DMS114 treated with DMSO at 0.1 percent for 48 hours (cell line): ENCODE measurements at regions not wholly inside any gene's neighbourhood (a gene's known extent, or its start where the extent isn't known, plus 50 kb on each side); places are given as distances from the start of the nearest gene placed in this dataset.
"Not testable (repeated sequence)": the region's sequence is repeated elsewhere in the genome, so short reads cannot be mapped to it uniquely, and the experiment has no call there.

ENCODE experiments used
- DNase-seq: peaks from one replicate; lab custom pipeline; 2025; ENCODE audit not compliant: unreplicated experiment; lab: John Stamatoyannopoulos, UW

- DNase-seq = no peak
Measured at GRCh38 chr15:39510001-39510701, 70.7 kb upstream of the THBS1 start.

- no peak for DNase-seq
Measured at GRCh38 chr15:39511000-39511915, 69.6 kb upstream of the THBS1 start.

GRCh38 chr15:39511916-39512260 is 69.0 kb upstream of the THBS1 start:
- no peak for DNase-seq

- DNase-seq = no peak
Measured at GRCh38 chr15:39512643-39513042, 68.2 kb upstream of the THBS1 start.

GRCh38 chr15:39513936-39514335 is 66.9 kb upstream of the THBS1 start:
- no peak for DNase-seq

GRCh38 chr15:39514933-39515332 is 65.9 kb upstream of the THBS1 start:
- DNase-seq = no peak

GRCh38 chr15:39515765-39516164 is 65.1 kb upstream of the THBS1 start:
- DNase-seq = no peak

- no peak for DNase-seq
Measured at GRCh38 chr15:39517122-39517855, 63.6 kb upstream of the THBS1 start.

GRCh38 chr15:39523968-39524367 is 56.9 kb upstream of the THBS1 start:
- not testable (repeated sequence) for DNase-seq

- DNase-seq = no peak
Measured at GRCh38 chr15:39529457-39529856, 51.4 kb upstream of the THBS1 start.

GRCh38 chr15:39530480-39531342 is 50.2 kb upstream of the THBS1 start:
- DNase-seq = no peak
